Mesodermal cell (in vitro differentiated cells): ENCODE measurements at regions not wholly inside any gene's neighbourhood (a gene's known extent, or its start where the extent isn't known, plus 50 kb on each side); places are given as distances from the start of the nearest gene placed in this dataset.
"Not testable (repeated sequence)": the region's sequence is repeated elsewhere in the genome, so short reads cannot be mapped to it uniquely, and the experiment has no call there.

Experiments
- H3K27ac ChIP-seq: 2 replicates; pipeline ENCODE4 v1.7.0; 2013; ENCODE audit warnings: mild to moderate bottlenecking, low read depth, low read length, moderate library complexity; ENCODE audit not compliant: severe bottlenecking
- H3K36me3 ChIP-seq: 2 replicates; pipeline ENCODE4 v1.7.1; 2013; ENCODE audit warnings: mild to moderate bottlenecking, low read length, moderate library complexity; ENCODE audit not compliant: control insufficient read depth, insufficient read depth
- H3K4me1 ChIP-seq: one replicate; pipeline ENCODE4 v1.7.1; 2013; ENCODE audit warnings: mild to moderate bottlenecking, low read length; ENCODE audit not compliant: insufficient read depth, control insufficient read depth, poor library complexity, severe bottlenecking
- H3K4me3 ChIP-seq: 2 replicates; pipeline ENCODE4 v1.7.0; 2013; ENCODE audit warnings: low read length, control low read depth, mild to moderate bottlenecking; ENCODE audit not compliant: insufficient read depth, poor library complexity, severe bottlenecking; ENCODE audit errors: extremely low read depth
- H3K9me3 ChIP-seq: 2 replicates; pipeline ENCODE4 v1.7.1; 2013; ENCODE audit warnings: mild to moderate bottlenecking, low read length, moderate library complexity; ENCODE audit not compliant: control insufficient read depth
- WGBS, 2 experiments: methylation state at CpG; one replicate each; pipeline ENCODE4 v1.1.5; 2013; ENCODE audit warnings: missing lambda C conversion rate in 2 of 2; ENCODE audit not compliant: insufficient coverage in 2 of 2; 5-methylcytosine and 5-hydroxymethylcytosine counted together

DNA sequence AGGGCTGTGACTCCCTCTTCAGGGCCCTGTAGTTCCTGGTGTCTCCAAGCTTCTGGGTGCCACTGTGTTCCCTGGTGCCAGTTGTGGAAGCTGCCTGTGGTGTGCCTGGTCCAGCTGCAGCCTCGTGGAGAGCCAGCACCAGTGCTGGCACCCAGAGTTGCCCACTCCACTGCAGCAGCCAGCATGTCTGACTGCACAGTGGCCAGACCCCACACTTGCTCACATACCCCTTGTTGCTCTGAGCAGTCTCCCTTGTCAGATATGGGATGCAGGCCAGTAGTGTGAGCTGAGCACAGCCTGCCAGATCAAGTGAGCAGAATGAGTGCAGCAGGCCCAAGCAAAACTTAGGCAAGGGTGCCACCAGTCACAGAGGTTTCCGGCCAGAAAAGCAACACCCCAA, 108.6 kb downstream of the ZMAT1 start:
- no peaks in the 10 kb centered on the region for H3K9me3 ChIP-seq
- H3K36me3 ChIP-seq, result no peaks in the 10 kb centered on the region
- no peak overlapping the region for H3K4me3 ChIP-seq
- H3K4me1 ChIP-seq, result no peaks in the 10 kb centered on the region
- H3K27ac ChIP-seq, result no peak overlapping the region
- 50% methylated on average over 1 of the region's 2 CpGs; no CpG with 5 or more reads in 1 of the 2 experiments for WGBS, 2 experiments

DNA sequence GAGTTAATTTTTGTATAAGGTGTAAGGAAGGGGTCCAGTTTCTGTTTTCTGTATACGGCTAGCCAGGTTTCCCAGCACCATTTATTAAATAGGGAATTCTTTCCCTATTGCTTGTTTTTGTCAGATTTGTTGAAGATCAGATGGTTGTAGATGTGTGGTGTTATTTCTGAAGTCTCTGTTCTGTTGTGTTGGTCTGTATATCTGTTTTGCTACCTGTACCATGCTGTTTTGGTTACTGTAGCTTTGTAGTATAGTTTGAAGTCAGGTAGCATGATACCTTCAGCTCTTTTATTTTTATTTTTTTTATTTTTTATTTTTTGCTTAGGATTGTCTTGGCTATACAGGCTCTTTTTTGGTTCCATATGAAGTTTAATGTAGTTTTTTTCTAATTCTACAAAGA, 114.1 kb downstream of the ZMAT1 start:
- not testable (repeated sequence) for H3K4me3 ChIP-seq, H3K9me3 ChIP-seq, H3K27ac ChIP-seq, H3K36me3 ChIP-seq, H3K4me1 ChIP-seq
- WGBS, 2 experiments, result no CpG with 5 or more reads among the region's 1 CpG

DNA sequence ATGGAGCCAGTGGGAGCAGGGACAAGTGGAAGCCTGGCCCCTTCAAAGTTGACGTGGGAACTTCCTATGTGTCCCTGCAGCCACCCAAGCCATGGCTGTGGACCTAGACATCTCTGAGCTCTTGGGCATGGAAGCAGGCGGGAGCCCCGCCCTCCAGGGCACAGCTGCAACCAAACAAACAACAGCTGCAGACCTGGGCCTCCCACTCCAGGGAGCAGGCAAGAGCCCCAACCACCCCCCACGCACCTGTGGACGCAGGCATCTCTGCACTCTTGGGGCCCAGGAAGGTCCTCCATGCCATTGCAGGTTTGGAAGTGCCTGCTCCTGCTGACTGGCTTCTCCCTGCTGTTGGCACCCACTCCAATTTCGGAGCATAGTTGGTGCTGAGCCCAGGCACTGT, 118.6 kb downstream of the ZMAT1 start:
- Histone ChIP-seq H3K27ac (no peak overlapping the region), H3K9me3 (no peaks in the 10 kb centered on the region), H3K4me3 (no peak overlapping the region), H3K4me1 (no peaks in the 10 kb centered on the region), H3K36me3 (no peaks in the 10 kb centered on the region)
- 76% methylated on average over 3 of the region's 6 CpGs; no CpG with 5 or more reads in 1 of the 2 experiments for WGBS, 2 experiments

DNA sequence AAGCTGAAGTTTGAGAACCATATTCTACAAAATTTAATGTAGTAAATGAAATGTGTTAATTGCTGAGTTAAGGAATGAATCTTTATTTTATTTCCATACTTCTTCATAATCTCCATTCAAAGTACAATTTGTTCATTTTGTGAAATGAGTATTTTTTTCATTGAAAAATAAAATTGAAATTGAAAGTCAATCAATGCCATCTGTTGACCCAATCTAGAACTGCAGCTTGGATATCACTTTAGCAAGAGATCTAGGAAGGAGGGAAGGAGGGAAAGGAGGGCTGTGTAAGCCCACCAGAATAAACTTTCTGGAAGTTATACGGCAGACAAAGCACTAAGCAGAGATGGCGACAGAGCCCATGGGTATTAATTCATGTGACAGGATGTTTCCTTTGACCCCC, 128.4 kb downstream of the ZMAT1 start:
- H3K4me3 ChIP-seq, result no peak overlapping the region
- H3K4me1 ChIP-seq, result no peaks in the 10 kb centered on the region
- no peak overlapping the region for H3K27ac ChIP-seq
- H3K36me3 ChIP-seq, result no peaks in the 10 kb centered on the region
- H3K9me3 ChIP-seq, result no peaks in the 10 kb centered on the region
- WGBS, 2 experiments, result 60% methylated on average over 1 of the region's 2 CpGs; no CpG with 5 or more reads in 1 of the 2 experiments

DNA sequence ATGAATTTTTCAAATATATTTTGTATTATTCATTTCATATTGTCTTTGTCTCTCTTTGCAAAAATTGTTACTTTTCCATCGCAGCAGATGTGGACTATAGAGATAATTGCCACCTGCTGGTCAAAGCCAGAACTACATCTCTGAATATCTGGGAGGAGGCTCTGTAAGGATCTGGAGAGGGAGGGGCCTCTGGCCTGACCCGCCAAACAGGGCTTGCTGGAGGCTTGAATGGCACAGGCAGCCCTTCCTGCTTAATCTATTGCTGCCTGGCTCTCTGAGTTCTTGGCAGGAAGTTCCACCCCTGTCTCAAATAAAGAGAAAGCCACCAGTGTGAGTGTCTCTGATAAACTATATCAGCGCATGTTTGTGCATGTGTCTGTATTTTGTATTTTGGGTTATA, 132.4 kb downstream of the ZMAT1 start:
- Histone ChIP-seq H3K36me3 (no peaks in the 10 kb centered on the region), H3K27ac (no peak overlapping the region), H3K9me3 (no peaks in the 10 kb centered on the region), H3K4me3 (no peak overlapping the region), H3K4me1 (no peaks in the 10 kb centered on the region)
- WGBS, 2 experiments, result no CpG with 5 or more reads among the region's 3 CpGs

DNA sequence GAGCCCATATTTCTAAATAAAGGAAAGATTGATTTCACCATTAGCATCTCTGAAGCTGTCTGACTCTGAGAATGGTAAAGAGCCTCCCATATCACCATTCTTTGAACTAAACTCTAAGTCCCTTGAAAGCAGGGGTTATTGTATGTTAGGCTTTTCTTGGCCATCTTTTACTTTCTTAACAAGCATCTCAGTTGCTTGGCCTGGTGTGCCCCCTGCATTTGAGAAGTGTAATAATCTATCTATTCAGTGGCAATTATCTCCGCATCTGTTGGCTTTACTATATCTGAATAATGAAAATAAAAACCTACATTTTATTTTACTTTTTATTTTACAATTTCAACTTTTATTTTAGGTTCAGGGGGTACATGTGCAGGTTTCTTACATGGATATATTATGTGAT, 128.3 kb upstream of the ARMCX2 start:
- Histone ChIP-seq H3K27ac (no peak overlapping the region), H3K36me3 (no peaks in the 10 kb centered on the region), H3K4me3 (no peak overlapping the region), H3K4me1 (peaks cover 4% of the 10 kb centered on the region), H3K9me3 (no peaks in the 10 kb centered on the region)
- WGBS, 2 experiments, result no CpG with 5 or more reads among the region's 1 CpG

DNA sequence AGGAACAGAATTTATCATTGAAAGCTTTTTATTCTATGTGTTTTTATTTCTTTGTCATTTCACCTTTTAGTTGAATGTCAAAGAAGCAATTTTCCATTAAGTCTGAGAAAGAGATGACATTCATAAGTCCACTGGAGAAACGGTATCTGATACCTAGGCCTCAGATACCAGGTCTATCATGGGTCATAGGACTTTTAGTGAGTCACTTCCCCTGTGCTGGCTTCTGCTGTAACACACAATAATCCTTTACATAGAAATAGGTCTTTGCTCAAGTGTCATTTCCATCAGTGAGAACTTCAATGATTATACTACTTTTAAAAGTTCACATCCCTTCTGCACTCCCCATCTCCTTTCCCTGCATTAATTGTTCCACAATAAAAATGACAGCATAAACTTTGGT, 125.5 kb upstream of the ARMCX2 start:
- WGBS, 2 experiments, result no CpG with 5 or more reads among the region's 1 CpG

DNA sequence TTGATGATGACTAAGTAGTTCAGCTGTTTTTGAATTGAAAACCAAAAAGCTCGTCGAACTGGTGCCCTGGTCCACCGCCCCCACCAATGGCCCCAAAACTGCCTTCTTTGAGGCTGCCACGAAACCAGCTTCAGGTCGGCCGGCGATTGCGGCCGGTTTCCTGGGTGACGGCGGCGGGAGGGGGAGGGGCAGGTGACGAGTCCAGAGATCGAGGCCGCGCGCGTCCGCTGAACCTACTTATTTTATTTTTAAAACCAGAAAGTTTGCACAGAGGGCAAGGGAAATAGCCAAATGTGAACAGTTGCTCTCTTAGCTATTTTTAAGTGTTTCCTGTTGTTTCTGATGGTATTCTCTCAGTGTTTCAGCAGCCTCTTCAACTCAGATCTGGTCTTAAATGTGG, 120.8 kb upstream of the ARMCX2 start:
- H3K9me3 ChIP-seq, H3K4me3 ChIP-seq, H3K27ac ChIP-seq, H3K4me1 ChIP-seq, H3K36me3 ChIP-seq: not testable (repeated sequence)
- WGBS, 2 experiments, result no CpG with 5 or more reads among the region's 19 CpGs

More for the DNA sequence above, 125.5 kb upstream of the ARMCX2 start:
- H3K4me1 ChIP-seq, result peaks cover 4% of the 10 kb centered on the region
- no peak overlapping the region for H3K4me3 ChIP-seq
- no peaks in the 10 kb centered on the region for H3K36me3 ChIP-seq
- no peak overlapping the region for H3K27ac ChIP-seq
- no peaks in the 10 kb centered on the region for H3K9me3 ChIP-seq

DNA sequence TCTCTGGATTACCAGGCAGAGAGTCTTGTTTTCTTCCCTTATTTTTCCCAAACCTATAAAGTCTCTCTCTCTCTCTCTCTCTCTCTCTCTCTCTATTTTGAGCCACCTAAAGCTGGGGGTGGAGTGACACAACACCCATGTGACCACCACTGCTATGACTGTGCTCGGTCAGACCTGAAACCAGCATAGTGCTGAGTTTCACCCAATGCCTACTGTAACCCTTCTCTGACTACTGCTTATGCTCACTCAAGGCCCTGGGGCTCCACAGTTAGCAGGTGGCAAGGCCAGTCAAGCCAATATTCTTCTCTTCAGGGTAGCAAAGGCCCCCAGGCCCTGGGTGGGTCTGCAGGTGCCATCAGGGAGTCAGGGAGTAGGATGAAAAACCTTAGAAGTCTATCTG, 114.7 kb upstream of the ARMCX2 start:
- H3K4me3 ChIP-seq, result no peak overlapping the region
- H3K4me1 ChIP-seq, result no peaks in the 10 kb centered on the region
- H3K27ac ChIP-seq, result no peak overlapping the region
- 100% methylated on average over 1 of the region's 1 CpG; no CpG with 5 or more reads in 1 of the 2 experiments for WGBS, 2 experiments
- no peaks in the 10 kb centered on the region for H3K9me3 ChIP-seq
- no peaks in the 10 kb centered on the region for H3K36me3 ChIP-seq

DNA sequence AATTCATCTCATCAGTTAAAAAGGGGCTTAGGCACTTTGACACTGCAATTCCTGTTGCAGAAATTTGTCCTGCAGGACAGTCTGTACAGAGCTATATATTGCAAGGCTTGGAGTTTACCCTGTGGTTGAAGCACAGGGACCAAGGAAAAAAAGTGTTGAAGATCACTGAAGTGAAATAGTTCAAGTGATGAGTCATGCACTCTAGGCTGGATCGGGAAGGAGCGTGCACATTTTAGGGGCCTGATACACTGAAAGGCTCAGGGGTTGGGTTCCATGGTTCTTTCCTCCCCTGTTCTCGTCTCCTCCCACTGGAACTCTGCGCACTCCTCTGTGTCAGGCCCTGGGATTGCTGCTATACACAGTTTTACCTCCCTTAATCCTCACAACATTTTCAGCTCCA, 104.9 kb upstream of the ARMCX2 start:
- WGBS, 2 experiments, result 53 to 93% methylated on average over 2 of the region's 4 CpGs
- no peak overlapping the region for H3K4me3 ChIP-seq
- no peaks in the 10 kb centered on the region for H3K36me3 ChIP-seq
- no peaks in the 10 kb centered on the region for H3K9me3 ChIP-seq
- H3K4me1 ChIP-seq, result no peaks in the 10 kb centered on the region
- no peak overlapping the region for H3K27ac ChIP-seq

DNA sequence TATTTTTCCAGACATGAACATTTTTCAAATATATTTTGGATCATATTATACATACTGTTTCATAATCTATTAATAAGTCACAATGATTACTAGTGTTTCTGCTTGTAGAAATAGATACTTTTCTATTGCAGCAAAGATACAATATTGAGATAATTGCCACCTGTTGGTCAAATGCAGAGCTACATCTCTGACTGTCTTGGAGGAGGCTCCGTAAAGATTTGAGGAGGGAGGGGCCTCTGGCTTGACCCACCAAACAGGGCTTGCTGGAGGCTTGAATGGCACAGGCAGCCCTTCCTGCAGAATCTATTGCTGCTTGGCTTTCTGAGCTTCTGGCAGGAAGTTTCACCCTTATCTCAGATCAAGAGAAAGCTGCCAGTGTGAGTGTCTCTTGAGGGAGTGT, 99.3 kb upstream of the ARMCX2 start:
- no peaks in the 10 kb centered on the region for H3K36me3 ChIP-seq
- no peaks in the 10 kb centered on the region for H3K9me3 ChIP-seq
- H3K4me1 ChIP-seq, result peaks cover 3% of the 10 kb centered on the region
- WGBS, 2 experiments, result no CpG with 5 or more reads among the region's 1 CpG
- no peak overlapping the region for H3K27ac ChIP-seq
- H3K4me3 ChIP-seq, result no peak overlapping the region

DNA sequence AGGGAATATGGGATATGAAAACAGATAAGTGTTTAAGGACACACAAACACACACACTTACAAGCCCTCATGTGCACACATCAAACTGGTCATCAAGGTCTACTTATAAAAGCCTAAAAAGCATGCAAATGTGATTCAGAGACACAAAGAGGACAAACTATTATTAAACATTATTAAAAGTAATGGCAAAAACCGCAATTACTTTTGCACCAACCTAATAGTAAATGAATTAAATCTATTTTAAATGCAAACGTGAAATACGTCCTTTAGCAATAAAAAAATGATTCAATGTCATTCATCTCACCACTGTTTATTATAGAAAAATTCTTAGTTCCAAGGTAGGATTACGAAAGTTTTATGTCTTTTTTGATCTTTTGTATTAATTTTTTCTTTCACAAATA, 91.1 kb upstream of the ARMCX2 start:
- H3K27ac ChIP-seq, result no peak overlapping the region
- no peak overlapping the region for H3K4me3 ChIP-seq
- no peaks in the 10 kb centered on the region for H3K9me3 ChIP-seq
- peaks cover 3% of the 10 kb centered on the region for H3K4me1 ChIP-seq
- WGBS, 2 experiments, result no CpG with 5 or more reads among the region's 4 CpGs
- no peaks in the 10 kb centered on the region for H3K36me3 ChIP-seq
